ENCODE measurements at regions not wholly inside any gene's neighbourhood (a gene's known extent, or its start where the extent isn't known, plus 50 kb on each side); places are given as distances from the start of the nearest gene placed in this dataset.
"Not testable (repeated sequence)": the region's sequence is repeated elsewhere in the genome, so short reads cannot be mapped to it uniquely, and the experiment has no call there.

- intact Hi-C loops (cut with micrococcal nuclease): no loop called here
- CTCF ChIA-PET: no interaction called here
- no peak overlapping the region for H3K4me3 Mint-ChIP-seq
- no peaks in the 10 kb centered on the region for H3K27me3 Mint-ChIP-seq (ENCODE audit: low read depth)
- H3K9me3 Mint-ChIP-seq: peaks cover 10% of the 10 kb centered on the region
- H3K4me1 Mint-ChIP-seq (ENCODE audit: low read depth): no peaks in the 10 kb centered on the region
- no peaks in the 10 kb centered on the region for H3K36me3 Mint-ChIP-seq (ENCODE audit: low read depth)
- H3K27ac Mint-ChIP-seq: no peak overlapping the region
- DNase-seq: no peak
These were observed 1153.8 kb downstream of the STIM2 start for GRCh38 chr4:28014469-28014868.

DNA sequence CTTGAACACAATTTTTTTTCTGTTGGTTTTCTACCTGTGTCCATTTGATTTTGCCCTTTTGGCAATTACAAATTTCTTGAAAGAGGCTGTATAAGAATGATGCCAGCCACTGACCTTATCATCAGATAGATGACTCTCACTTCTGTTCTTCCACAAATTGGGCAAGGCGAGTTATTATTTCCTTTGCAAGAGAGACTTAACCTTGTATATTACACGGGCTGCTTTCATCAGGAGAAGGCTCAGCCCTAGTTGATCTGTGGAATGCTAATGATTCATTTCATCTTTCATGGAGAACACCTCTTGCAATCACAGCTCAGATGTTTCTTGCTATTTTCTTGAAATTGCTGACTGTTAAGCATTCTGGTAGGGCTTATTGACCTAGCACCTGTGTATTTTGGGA is 1155.4 kb downstream of the STIM2 start:
- Mint-ChIP-seq H3K9me3 (peaks cover 11% of the 10 kb centered on the region), H3K27me3 (ENCODE audit: low read depth) (no peaks in the 10 kb centered on the region), H3K36me3 (ENCODE audit: low read depth) (no peaks in the 10 kb centered on the region), H3K27ac (no peak overlapping the region), H3K4me3 (no peak overlapping the region), H3K4me1 (ENCODE audit: low read depth) (no peaks in the 10 kb centered on the region)
- no peak for DNase-seq
- intact Hi-C loops (cut with micrococcal nuclease): no loop called here
- CTCF ChIA-PET: no interaction called here

GRCh38 chr4:28038253-28038652 is 1177.6 kb downstream of the STIM2 start:
- peaks cover 19% of the 10 kb centered on the region for H3K9me3 Mint-ChIP-seq
- H3K4me3 Mint-ChIP-seq; DNase-seq; intact Hi-C loops (cut with micrococcal nuclease); H3K36me3 Mint-ChIP-seq (ENCODE audit: low read depth); CTCF ChIA-PET; H3K4me1 Mint-ChIP-seq (ENCODE audit: low read depth); H3K27ac Mint-ChIP-seq; H3K27me3 Mint-ChIP-seq (ENCODE audit: low read depth): not testable (repeated sequence)

DNA sequence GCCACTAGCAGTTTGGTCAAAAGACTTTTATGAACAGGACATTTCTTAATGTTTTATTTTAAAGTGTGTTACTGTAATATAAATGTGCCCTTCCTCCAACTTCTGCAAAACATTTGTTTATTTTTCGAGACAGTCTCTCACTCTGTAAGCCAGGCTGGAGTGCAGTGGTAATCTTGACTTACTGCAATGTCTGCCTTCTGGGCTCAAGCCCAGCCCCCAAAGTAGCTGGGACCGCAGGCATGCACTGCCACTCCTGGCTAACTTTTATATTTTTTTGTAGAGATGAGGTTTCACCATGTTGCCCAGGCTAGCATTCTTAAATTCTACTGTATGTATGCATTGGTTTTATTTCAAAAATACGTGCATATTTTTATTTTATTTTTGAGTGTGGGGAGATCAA is 1201.9 kb downstream of the STIM2 start:
- no peak for DNase-seq
- H3K36me3 Mint-ChIP-seq (ENCODE audit: low read depth): no peaks in the 10 kb centered on the region
- no peak overlapping the region for H3K4me3 Mint-ChIP-seq
- no peak overlapping the region for H3K27ac Mint-ChIP-seq
- CTCF ChIA-PET: no interaction called here
- no peaks in the 10 kb centered on the region for H3K27me3 Mint-ChIP-seq (ENCODE audit: low read depth)
- intact Hi-C loops (cut with micrococcal nuclease): no loop called here
- peaks cover 2% of the 10 kb centered on the region for H3K9me3 Mint-ChIP-seq
- H3K4me1 Mint-ChIP-seq (ENCODE audit: low read depth): no peaks in the 10 kb centered on the region

- H3K4me3 Mint-ChIP-seq: no peak overlapping the region
- no peaks in the 10 kb centered on the region for H3K36me3 Mint-ChIP-seq (ENCODE audit: low read depth)
- H3K9me3 Mint-ChIP-seq: peaks cover 1% of the 10 kb centered on the region
- DNase-seq: no peak
- no peak overlapping the region for H3K27ac Mint-ChIP-seq
- no peaks in the 10 kb centered on the region for H3K27me3 Mint-ChIP-seq (ENCODE audit: low read depth)
- CTCF ChIA-PET: no interaction called here
- no peaks in the 10 kb centered on the region for H3K4me1 Mint-ChIP-seq (ENCODE audit: low read depth)
- intact Hi-C loops (cut with micrococcal nuclease): no loop called here
These were observed 1213.4 kb downstream of the STIM2 start for GRCh38 chr4:28073860-28074555.

DNA sequence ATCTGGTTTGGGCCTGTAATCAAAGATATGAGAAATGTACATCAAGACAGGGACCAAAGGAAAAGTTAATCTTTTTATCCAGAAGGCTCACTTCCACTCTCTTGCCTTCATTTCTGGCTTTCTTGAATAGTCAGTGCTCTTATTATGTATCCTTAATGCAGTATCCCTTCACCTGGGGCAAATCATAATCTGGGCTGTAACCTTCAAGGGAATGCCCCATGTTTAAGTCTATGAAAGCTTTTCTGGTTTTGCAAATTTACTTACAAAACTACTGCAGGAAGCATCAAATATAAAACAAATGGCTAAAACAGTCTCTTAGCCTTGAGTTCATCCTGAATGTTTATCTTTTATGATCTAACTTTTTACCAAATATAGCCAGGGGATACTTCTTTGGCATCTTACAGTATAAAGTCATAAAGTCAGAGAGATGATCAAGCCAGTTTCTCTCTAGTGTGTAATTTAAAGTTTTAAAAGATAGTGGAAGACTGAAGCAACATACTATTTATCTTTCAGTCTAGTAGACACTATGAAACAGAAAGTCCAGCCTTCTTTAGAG is 1214.8 kb downstream of the STIM2 start:
- H3K9me3 Mint-ChIP-seq: peaks cover 6% of the 10 kb centered on the region
- no peak overlapping the region for H3K27ac Mint-ChIP-seq
- H3K4me1 Mint-ChIP-seq (ENCODE audit: low read depth): no peaks in the 10 kb centered on the region
- intact Hi-C loops (cut with micrococcal nuclease): no loop called here
- DNase-seq: no peak
- no peaks in the 10 kb centered on the region for H3K36me3 Mint-ChIP-seq (ENCODE audit: low read depth)
- H3K27me3 Mint-ChIP-seq (ENCODE audit: low read depth): no peaks in the 10 kb centered on the region
- H3K4me3 Mint-ChIP-seq: no peak overlapping the region
- CTCF ChIA-PET: no interaction called here

DNA sequence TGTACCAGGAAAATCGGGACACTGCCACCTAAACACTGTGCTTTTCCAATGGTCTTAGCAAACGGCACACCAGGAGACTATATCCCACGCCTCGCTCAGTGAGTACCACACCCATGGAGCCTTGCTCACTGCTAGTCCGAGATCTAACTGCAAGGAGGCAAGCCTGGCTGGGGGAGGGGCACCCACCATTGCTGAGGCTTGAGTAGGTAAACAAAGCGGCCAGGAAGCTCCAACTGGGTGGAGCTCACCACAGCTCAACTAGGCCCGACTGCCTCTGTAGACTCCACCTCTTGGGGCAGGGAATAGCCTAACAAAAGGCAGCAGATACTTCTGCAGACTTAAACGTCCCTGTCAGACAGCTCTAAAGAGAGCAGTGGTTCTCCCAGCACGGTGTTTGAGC is 1216.6 kb downstream of the STIM2 start:
- CTCF ChIA-PET; H3K36me3 Mint-ChIP-seq (ENCODE audit: low read depth); H3K4me1 Mint-ChIP-seq (ENCODE audit: low read depth); DNase-seq; H3K27me3 Mint-ChIP-seq (ENCODE audit: low read depth); H3K4me3 Mint-ChIP-seq; intact Hi-C loops (cut with micrococcal nuclease); H3K27ac Mint-ChIP-seq: not testable (repeated sequence)
- H3K9me3 Mint-ChIP-seq: peaks cover 13% of the 10 kb centered on the region

- Mint-ChIP-seq H3K4me3 (no peak overlapping the region), H3K27ac (no peak overlapping the region), H3K27me3 (ENCODE audit: low read depth) (no peaks in the 10 kb centered on the region), H3K9me3 (peaks cover 31% of the 10 kb centered on the region), H3K4me1 (ENCODE audit: low read depth) (no peaks in the 10 kb centered on the region), H3K36me3 (ENCODE audit: low read depth) (no peaks in the 10 kb centered on the region)
- CTCF ChIA-PET: no interaction called here
- intact Hi-C loops (cut with micrococcal nuclease): no loop called here
- DNase-seq: no peak
These were observed 1222.2 kb downstream of the STIM2 start for GRCh38 chr4:28082686-28083390.

- Mint-ChIP-seq H3K36me3 (ENCODE audit: low read depth) (no peaks in the 10 kb centered on the region), H3K27me3 (ENCODE audit: low read depth) (no peaks in the 10 kb centered on the region), H3K4me1 (ENCODE audit: low read depth) (no peaks in the 10 kb centered on the region), H3K27ac (no peak overlapping the region), H3K4me3 (no peak overlapping the region), H3K9me3 (peaks cover 5% of the 10 kb centered on the region)
- CTCF ChIA-PET: no interaction called here
- intact Hi-C loops (cut with micrococcal nuclease): no loop called here
- no peak for DNase-seq
These were observed 1232.0 kb downstream of the STIM2 start for GRCh38 chr4:28092610-28093009.

GRCh38 chr4:28093071-28093470 is 1232.4 kb downstream of the STIM2 start:
- H3K36me3 Mint-ChIP-seq (ENCODE audit: low read depth): no peaks in the 10 kb centered on the region
- CTCF ChIA-PET: no interaction called here

GRCh38 chr4:28101583-28101982 is 1240.9 kb downstream of the STIM2 start:
- H3K4me1 Mint-ChIP-seq (ENCODE audit: low read depth): no peaks in the 10 kb centered on the region
- CTCF ChIA-PET: no interaction called here
- H3K27me3 Mint-ChIP-seq (ENCODE audit: low read depth): no peaks in the 10 kb centered on the region
- H3K36me3 Mint-ChIP-seq (ENCODE audit: low read depth): no peaks in the 10 kb centered on the region
- intact Hi-C loops (cut with micrococcal nuclease): no loop called here
- H3K4me3 Mint-ChIP-seq: no peak overlapping the region
- no peak overlapping the region for H3K27ac Mint-ChIP-seq
- peaks cover 4% of the 10 kb centered on the region for H3K9me3 Mint-ChIP-seq
- no peak for DNase-seq

More at GRCh38 chr4:28093071-28093470, 1232.4 kb downstream of the STIM2 start:
- DNase-seq: no peak
- H3K4me3 Mint-ChIP-seq: no peak overlapping the region
- intact Hi-C loops (cut with micrococcal nuclease): no loop called here
- peaks cover 5% of the 10 kb centered on the region for H3K9me3 Mint-ChIP-seq
- no peaks in the 10 kb centered on the region for H3K27me3 Mint-ChIP-seq (ENCODE audit: low read depth)
- no peaks in the 10 kb centered on the region for H3K4me1 Mint-ChIP-seq (ENCODE audit: low read depth)
- H3K27ac Mint-ChIP-seq: no peak overlapping the region

DNA sequence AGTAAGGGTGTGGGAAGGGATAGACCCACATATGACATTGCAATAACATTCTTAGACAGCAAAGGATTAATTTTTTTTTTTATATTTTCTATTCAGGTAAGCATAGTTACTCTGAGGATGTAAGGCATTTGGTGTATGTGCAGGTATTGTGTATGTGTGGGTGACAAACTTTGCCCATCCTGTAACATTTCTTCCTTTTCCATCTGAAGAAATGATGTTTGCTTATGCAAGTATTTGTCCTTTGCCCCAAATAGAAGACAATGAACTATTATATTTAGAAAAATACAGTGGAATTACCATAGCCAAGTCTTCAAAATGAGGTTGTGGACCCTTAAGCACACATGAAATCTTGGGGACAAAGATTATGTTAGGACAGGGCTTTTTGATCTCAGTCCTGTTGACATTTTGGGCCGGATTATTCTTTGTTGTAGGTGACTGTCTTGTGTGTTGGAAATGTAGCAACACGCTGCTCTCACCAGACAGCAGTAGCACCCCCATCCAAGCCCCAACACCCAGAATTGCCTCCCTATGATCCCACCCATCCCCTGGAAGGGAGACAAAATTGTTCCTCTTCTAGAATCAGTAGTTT is 1244.7 kb downstream of the STIM2 start:
- no peaks in the 10 kb centered on the region for H3K27me3 Mint-ChIP-seq (ENCODE audit: low read depth)
- CTCF ChIA-PET: no interaction called here
- no peak overlapping the region for H3K4me3 Mint-ChIP-seq
- H3K27ac Mint-ChIP-seq: no peak overlapping the region
- H3K4me1 Mint-ChIP-seq (ENCODE audit: low read depth): no peaks in the 10 kb centered on the region
- no peak for DNase-seq
- intact Hi-C loops (cut with micrococcal nuclease): no loop called here
- H3K36me3 Mint-ChIP-seq (ENCODE audit: low read depth): no peaks in the 10 kb centered on the region
- peaks cover 4% of the 10 kb centered on the region for H3K9me3 Mint-ChIP-seq

- peaks cover 4% of the 10 kb centered on the region for H3K9me3 Mint-ChIP-seq
- intact Hi-C loops (cut with micrococcal nuclease): no loop called here
- H3K27ac Mint-ChIP-seq: no peak overlapping the region
- H3K36me3 Mint-ChIP-seq (ENCODE audit: low read depth): no peaks in the 10 kb centered on the region
- DNase-seq: no peak
- H3K4me3 Mint-ChIP-seq: no peak overlapping the region
- CTCF ChIA-PET: no interaction called here
- H3K27me3 Mint-ChIP-seq (ENCODE audit: low read depth): no peaks in the 10 kb centered on the region
- no peaks in the 10 kb centered on the region for H3K4me1 Mint-ChIP-seq (ENCODE audit: low read depth)
These were observed 1245.5 kb downstream of the STIM2 start for GRCh38 chr4:28106155-28106554.
